AG09309 (cell line): ENCODE measurements at regions not wholly inside any gene's neighbourhood (a gene's known extent, or its start where the extent isn't known, plus 50 kb on each side); places are given as distances from the start of the nearest gene placed in this dataset.

ENCODE experiments used
- DNase-seq: peaks from one replicate; pipeline ENCODE4 v3.0.0-alpha.2; 2010; ENCODE audit warnings: low read depth
- H3K4me3 ChIP-seq: 2 replicates; pipeline ENCODE4 v1.5.1; 2011; ENCODE audit warnings: mild to moderate bottlenecking, low read depth, low read length, moderate library complexity; ENCODE audit not compliant: control insufficient read depth
- TF ChIP-seq, protein P1 (sequence below): IDR thresholded peaks from 2 replicates; pipeline ENCODE4 v1.5.1; 2011; ENCODE audit warnings: mild to moderate bottlenecking, low read depth, low read length, inconsistent platforms; ENCODE audit not compliant: insufficient read depth, control insufficient read depth; ENCODE audit errors: missing control alignments

DNA sequence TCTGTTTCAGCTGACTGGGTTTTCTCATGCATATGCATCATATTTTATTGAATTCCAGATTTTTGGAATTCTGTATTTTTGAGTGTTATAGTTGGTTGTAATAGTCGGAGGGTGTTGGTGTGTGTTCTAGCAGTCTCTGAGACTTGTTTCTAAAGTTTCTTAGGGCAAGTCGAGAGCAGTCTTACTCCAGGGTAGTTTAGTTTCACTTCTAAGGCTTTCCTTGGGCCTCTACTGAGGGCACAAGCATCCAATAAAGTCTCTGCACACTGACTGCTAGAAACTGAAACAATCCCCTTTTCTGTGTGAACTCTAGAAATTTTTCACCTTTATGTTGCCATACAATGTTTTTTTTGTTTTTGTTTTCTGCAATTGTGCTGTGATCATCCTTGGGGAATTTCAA, 663.7 kb upstream of the LRATD1 start:
- TF ChIP-seq, protein P1, sequence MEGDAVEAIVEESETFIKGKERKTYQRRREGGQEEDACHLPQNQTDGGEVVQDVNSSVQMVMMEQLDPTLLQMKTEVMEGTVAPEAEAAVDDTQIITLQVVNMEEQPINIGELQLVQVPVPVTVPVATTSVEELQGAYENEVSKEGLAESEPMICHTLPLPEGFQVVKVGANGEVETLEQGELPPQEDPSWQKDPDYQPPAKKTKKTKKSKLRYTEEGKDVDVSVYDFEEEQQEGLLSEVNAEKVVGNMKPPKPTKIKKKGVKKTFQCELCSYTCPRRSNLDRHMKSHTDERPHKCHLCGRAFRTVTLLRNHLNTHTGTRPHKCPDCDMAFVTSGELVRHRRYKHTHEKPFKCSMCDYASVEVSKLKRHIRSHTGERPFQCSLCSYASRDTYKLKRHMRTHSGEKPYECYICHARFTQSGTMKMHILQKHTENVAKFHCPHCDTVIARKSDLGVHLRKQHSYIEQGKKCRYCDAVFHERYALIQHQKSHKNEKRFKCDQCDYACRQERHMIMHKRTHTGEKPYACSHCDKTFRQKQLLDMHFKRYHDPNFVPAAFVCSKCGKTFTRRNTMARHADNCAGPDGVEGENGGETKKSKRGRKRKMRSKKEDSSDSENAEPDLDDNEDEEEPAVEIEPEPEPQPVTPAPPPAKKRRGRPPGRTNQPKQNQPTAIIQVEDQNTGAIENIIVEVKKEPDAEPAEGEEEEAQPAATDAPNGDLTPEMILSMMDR = no peak
- no peak overlapping the region for H3K4me3 ChIP-seq

DNA sequence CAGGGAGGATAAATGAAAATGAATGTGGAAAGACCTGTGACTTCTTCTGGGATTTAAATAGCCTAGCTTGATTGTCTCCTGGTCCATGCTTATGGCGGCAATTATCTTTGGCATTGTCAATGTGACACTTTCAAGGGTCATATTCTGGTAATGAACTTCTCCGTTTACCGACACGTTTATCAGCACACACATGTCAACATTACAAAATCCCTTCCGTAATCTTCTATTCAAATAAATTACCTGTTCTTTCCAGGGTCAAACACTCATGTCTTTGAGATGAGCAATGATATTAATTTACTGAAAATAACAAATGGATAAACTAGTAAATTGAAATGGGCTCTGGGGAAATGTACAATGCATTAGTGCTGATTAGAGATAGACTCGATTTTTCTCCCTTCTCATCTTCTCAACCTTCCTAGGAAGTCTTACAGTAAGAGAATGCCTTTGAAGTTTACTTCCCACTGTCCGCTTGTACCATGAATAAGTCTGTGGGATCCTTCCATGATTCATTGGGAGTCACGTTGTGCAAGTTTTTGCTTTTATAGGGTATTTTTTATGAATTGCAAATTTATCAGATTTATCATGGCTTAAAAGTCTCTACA, 646.3 kb upstream of the LRATD1 start:
- TF ChIP-seq, protein P1 = no peak
- DNase-seq = no peak
- H3K4me3 ChIP-seq = no peak overlapping the region

More for the DNA sequence above, 663.7 kb upstream of the LRATD1 start:
- DNase-seq = no peak

DNA sequence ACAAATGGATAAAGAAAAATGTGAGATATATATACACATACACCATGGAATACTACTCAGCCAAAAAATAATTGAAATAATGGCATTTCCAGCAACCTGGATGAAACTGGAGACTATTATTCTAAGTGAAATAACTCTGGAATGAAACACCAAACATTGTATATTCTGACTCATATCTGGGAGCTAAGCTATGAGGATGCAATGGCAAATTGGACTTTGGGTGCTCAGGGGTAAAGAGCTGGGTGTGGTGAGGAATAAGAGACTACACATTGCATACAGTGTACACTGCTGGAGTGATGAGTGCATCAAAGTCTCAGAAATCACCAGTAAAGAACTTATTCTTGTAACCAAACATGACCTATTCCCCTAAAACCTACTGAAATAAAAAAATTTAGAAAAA, 636.0 kb upstream of the LRATD1 start:
- no peak overlapping the region for H3K4me3 ChIP-seq
- no peak for DNase-seq
- TF ChIP-seq, protein P1 = no peak

DNA sequence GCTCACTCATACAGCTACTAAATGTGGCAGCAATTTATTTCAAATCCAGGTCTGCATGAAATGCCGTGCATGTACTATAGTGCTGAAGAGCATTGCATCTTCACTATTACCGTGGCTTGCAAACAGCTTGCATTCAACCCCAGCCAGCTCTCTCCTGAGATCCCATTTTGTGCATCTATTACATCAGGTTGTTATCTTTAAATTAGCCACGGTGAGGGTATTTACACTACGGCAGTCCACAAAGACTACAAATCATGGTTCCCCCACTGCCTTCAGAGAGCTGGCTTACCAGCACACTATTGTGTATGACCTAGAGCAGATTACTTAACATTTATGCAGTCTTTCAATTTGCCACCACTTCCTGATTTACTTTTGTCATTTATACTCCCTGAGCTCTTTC, 621.3 kb upstream of the LRATD1 start:
- TF ChIP-seq, protein P1 = no peak
- no peak for DNase-seq
- H3K4me3 ChIP-seq = no peak overlapping the region

DNA sequence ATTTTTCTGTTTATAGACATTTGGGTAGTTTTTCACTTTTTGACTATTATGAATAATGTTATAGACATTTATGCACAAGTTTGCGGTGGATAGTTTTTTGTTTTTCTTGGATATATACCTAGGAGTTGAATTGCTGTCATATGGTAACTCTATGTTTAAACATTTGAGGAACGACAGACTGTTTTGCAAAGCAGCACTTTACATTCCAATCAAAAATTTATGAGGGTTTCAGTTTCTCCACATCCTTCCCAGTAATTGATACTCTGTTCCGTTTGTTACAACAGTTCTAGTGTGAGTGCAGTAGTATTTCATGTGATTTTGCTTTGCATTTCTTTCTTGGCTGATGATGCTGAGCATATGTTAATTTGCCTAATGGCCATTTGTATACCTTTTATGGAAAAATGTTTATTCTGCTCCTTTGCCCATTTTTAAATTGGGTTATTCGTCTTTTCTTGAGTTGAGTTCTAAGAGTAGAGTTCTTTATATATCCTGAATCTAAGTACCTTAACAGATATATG, 617.3 kb upstream of the LRATD1 start:
- H3K4me3 ChIP-seq = no peak overlapping the region
- TF ChIP-seq, protein P1 = no peak
- DNase-seq = no peak

DNA sequence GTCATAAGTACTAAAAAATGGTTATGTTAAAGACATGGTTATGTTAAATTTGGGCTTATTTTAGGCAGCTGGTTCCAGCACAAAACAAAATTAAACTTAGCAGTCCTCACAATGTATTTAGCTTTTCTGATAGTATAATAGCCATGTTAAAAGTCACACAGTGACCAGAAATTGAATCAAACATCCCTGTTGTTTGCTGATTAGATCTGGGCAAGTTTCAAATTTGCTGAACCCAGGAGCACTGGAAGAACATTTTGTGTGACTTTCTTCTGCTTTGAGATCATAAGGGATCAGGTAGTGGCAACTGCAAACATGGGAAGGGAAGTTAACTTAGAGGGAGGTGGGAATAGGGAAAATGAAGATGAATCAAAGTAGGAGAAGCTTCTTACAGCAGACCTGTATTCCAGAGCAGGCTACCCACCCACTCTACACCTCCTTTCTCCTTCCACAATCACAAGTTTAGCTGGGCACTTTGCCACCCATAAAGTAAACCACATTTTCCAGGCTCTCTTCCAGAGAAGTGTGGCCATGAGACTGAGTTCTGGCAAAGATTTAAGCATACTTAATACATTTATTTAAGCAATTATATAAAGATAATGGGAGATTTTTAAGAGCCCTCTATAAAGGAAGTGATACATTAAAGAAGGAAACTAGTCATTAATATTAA, 616.1 kb upstream of the LRATD1 start:
- DNase-seq = no peak
- H3K4me3 ChIP-seq = no peak overlapping the region
- TF ChIP-seq, protein P1 = no peak
